ENCODE measurements at regions not wholly inside any gene's neighbourhood (a gene's known extent, or its start where the extent isn't known, plus 50 kb on each side); places are given as distances from the start of the nearest gene placed in this dataset.

GRCh38 chr5:173672891-173673290 lies 56.4 kb upstream of the BOD1 start:
- TF ChIP-seq, protein P1, sequence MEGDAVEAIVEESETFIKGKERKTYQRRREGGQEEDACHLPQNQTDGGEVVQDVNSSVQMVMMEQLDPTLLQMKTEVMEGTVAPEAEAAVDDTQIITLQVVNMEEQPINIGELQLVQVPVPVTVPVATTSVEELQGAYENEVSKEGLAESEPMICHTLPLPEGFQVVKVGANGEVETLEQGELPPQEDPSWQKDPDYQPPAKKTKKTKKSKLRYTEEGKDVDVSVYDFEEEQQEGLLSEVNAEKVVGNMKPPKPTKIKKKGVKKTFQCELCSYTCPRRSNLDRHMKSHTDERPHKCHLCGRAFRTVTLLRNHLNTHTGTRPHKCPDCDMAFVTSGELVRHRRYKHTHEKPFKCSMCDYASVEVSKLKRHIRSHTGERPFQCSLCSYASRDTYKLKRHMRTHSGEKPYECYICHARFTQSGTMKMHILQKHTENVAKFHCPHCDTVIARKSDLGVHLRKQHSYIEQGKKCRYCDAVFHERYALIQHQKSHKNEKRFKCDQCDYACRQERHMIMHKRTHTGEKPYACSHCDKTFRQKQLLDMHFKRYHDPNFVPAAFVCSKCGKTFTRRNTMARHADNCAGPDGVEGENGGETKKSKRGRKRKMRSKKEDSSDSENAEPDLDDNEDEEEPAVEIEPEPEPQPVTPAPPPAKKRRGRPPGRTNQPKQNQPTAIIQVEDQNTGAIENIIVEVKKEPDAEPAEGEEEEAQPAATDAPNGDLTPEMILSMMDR (IDR thresholded peaks at IDR 0.05) = no peak
- no peak for TF ChIP-seq POLR2A (IDR thresholded peaks at IDR 0.05)

Measured in heart left ventricle (tissue), 13 donors.